ENCODE measurements at regions not wholly inside any gene's neighbourhood (a gene's known extent, or its start where the extent isn't known, plus 50 kb on each side); places are given as distances from the start of the nearest gene placed in this dataset.

DNA sequence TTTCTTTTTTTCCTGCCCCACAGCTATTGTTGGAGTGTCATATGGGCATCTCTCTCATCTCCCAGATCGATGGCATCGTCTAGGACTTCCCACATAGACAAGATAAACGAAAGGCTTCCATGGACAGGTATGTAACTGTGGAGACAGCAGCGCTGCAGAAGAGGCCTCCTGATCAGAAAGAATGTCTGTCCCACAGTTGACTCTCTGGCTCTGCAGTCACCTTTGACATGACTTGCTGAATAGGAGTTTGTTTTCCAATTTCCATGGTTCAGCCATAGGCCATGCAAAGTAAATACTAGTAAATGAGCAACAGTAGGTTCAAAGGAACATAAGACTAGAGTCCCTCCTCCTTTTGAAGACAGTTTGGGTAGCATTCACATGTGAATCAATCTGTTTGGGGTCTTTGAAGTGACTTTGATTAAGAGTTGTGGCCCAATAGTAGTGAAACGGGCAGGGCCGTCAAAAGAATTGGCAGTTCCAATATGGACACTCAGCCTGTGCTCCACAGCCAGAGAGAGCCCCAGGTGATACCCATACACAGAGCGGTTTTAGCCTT is 134.7 kb upstream of the IFNGR1 start:
- no peak for DNase-seq (ENCODE audit: low spot score)

DNA sequence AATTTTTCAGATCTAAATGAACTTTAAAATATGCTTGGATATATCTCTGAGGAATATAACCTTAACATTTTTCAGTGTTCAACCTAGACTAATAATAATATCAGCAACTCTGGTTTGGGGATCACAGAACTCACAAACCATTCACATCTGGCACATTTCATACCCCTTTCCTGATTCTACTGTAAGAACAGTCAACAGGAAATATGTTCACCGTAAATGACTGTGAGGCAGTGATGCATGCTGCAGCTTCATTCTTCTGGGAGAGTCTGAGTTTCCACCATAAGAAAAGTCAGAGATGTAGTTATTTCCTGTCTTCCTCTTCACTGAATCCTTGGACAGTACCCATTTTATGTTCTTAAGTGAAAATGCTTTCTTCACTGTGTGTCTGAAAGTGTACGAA is 134.2 kb upstream of the IFNGR1 start:
- DNase-seq (ENCODE audit: low spot score) = no peak

DNA sequence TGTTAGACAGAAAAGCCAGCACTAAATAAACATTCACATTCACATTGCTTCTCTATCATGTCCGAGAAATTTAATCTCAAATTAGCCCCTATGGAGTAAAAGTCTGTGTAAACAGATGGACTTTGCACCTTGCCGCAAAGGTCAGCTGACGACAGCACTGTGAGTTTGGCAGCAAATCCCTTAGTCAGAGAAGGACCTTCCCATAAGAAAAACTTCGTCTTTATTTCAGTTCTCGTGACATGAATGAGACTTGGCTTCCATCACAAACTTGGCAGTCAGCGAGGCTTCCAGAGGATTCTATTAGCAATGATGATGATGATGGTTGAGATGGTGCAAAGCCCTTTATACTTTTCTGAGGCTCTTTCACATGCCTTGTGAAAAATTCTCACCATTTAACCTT is 133.7 kb upstream of the IFNGR1 start:
- no peak for DNase-seq (ENCODE audit: low spot score)

DNA sequence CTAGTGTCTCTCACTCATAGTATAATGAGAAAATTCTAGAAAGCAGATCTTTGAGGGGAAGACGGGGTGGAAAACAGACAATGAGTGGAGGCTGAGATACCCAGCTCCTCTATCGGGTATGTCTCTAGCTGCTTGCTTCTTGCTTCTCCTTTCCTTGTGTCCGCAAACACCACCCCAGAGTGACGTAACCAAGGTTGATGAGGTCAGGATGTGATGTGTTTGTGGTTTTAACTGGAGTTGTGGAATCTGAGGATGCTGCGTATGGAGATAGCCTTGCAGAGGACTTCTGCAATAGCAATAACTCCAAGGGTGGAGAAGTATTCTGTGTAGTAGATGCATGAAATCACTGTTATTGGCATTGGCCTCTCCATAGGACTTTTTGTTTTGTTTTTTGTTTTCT is 132.7 kb upstream of the IFNGR1 start:
- DNase-seq (ENCODE audit: low spot score) = no peak

DNA sequence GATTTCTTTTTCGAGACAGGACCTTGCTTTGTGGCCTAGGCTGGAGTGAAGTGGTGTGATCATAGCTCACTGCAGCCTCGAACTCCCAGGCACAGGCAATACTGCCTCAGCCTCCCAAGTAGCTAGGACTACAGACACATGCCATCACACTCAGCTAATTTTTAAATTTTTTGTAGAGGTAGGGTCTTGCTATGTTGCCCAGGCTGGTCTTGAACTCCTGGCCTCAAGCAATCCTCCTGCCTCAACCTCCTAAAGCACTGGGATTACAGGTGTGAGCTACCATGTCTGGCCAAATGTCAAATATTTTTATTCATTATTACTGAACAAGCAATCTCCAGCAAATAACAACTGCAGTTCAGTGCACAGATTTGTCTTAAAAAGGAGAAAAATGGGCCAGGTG is 131.7 kb upstream of the IFNGR1 start:
- DNase-seq (ENCODE audit: low spot score) = no peak

DNA sequence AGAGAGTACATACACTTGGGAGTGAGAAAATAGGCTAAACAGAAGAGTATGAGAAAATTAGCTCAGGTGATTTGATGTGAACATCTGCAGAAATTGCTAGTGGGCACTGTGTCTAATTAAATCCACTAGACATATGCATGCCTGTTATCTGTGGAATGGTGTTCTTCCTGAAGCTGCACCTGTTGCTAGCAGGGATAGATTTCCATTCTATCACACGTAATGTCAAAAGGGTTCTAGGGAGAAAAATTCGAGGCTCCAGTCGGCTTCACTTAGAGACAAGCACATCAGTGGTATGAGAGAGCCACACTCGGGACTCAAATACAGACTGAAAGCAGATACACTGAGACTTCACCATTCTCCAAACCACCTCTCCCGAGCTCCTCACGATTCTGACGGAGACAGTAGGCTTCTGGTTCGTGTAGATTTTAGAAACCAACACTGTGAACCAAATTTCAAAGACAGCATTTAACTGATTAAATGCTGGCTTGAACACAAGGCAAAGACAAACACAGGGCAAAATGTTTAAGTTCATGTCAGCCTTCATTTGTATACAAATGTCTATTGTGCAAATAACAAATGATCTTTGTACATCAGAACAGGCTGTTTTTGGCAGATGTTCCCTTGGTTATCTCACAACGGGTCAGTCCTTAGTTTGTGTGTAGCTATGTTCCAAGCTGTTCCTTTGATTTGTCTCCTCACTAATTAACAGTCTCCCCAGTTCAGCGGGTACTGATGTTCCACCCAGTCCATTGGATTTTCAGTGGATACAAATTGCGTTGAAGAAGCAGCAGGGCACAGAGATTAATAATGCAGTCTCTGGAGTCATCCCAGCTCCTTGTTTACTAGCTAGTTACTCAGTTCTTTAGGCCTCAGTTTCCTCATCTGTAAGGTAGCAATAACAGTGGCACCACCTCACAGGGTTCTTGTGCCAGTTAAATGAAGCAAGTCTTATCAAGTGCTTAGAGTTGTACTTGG is 131.0 kb upstream of the IFNGR1 start:
- no peak for DNase-seq (ENCODE audit: low spot score)

DNA sequence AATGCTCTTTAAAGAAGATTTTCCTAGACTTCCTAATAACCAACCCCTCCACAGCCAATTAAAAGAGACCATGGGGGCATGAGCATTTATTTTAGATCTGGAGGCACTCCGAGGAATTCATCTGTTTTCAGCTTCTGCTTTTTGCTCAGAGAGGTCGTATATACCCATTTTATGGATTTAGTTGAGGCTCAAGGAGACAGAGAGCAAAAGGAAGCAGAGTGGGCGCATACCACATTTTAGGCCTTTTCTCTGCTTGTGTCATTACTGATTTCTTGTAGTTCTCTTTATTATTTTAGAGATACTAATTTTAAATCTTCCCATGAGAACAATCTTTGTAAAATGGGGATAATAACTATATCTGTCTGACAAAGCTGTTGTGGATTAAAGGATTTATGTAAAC is 129.6 kb upstream of the IFNGR1 start:
- no peak for DNase-seq (ENCODE audit: low spot score)

DNA sequence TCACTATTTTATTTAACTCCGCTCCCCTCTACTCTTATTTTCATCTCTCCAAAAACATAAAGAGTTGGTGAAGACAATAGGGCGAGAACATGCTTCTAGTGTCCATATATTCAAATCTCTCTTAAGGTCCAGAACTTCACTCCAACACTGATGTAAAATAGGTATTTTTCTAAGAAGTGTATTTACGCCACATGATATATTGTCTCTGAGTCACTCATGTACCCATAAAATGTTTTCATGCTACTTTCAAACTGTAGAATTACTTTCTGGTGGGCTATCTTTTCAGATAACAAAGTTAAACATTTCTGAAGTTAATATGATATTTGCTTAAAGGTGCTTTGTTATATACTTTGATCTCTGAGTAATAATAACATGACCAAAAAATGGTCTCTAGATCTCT is 124.1 kb upstream of the IFNGR1 start:
- no peak for DNase-seq (ENCODE audit: low spot score)

DNA sequence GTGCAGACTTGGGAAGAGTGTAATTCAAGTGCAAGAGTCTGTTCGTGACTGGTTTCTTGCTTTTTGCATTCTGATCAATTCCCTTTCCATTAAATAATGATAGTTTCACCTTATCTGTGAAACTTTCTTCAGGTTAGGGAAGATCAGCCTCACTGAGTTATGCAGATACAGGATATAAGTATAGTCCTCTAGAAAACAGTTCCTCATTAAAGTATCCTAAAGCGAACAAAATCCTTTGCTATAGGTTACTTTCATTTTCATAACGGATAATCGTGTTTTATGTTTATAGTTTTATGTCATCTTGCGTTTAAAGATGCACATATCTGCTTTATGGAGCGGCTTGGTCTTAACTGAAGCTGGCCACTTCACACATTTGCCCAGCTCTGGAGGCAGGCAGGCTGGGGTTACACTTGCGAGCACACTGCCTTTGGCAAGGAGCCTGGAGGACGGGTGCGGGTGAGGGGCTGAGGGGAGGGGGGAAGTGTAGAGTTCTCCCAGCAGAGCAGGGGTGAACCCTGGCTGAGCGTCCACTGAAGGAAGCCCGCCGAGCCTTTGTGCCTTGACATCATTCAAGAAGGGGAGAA is 123.5 kb upstream of the IFNGR1 start:
- DNase-seq (ENCODE audit: low spot score) = no peak

DNA sequence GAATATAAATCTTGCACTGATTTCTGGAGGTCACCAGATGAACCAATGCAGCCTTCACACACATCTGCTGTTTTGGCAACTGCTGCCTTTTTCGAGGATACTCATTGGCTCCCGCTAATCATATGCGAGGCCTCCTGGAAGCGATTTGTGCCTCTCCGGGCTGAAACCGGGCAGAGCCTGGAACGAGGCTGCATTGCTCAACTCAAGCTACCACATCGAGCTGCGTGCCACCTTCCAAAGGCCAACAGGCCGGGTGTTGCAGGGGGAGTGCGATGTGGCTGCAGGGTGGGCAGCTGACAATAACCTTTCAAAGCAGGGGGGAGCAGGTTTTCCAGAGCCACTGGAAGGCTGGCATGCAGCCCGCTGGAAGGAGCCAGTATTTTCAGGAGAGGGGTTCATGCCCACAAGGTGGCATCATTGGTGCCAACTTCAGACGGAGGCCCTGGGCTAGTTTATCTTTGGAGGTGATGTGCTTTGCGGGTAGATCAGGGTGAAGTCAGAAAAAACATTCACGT is 122.6 kb upstream of the IFNGR1 start:
- DNase-seq (ENCODE audit: low spot score) = peak; percentile 36

DNA sequence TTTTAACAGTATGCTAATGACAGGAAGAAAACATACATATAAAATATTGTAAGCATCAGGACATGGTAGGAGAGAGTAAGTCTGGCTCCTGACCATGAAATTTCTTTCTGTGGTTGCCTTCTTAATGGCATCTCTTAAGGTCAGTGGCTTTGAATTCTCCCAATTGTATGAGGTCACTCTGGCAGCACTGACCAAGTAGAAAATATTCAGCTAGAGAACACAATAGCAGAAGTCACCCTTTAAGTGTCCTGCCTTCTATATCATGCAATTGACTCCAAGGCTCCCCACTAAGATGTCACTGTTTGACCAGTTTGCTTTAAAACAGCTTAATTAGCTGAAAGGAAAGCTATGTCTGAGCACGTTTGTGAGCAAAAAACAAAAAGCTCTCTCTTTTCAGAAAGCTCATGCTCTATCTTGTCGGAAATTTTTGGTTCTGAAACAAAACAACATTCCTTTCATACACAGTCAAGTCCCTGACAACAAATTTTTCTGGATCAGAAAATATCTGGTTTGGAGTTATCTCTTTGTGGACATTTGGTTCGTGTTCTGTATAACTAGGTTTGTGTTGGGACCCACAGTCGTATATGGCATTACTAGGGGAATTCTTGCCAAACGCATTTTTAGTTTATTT is 120.9 kb upstream of the IFNGR1 start:
- DNase-seq (ENCODE audit: low spot score) = peak; percentile 38

DNA sequence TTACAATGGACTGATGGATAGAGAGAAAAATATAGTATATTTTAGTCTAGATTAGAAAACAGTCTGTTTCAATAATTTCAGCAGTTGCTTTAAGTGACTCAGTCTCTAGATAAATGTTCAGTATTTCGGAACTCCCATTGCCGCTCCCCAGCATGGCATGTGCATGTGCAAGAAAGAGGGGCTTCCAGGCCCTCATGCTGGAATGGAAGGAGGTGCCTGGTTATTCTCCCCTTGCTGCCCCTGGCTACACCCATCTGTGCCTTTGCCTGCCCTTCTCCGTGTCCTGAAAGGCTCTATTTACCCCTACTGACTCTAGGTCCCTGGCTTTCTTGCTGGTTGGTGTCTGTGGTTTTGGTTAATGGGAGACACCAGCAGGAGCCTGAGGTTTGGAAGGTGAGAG is 115.7 kb upstream of the IFNGR1 start:
- DNase-seq (ENCODE audit: low spot score) = no peak

DNA sequence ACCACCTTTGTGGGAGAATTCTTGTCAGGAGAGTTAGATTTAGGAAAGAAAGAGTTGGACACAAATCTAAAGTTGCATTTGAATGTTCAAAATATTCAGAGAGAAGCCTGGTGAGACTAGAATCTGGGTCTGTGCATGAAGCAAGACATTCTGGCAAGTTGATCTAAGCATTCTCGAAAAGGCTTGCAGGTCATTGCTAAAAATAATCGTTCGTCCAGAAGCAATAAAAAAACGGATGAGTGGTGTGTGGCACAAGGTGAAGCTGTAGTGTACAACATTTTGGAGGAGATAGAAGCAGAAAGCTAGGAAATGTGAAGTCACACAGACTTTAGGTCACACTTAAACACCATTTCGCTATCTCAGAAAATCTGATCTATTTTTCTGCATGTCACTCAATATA is 114.9 kb upstream of the IFNGR1 start:
- no peak for DNase-seq (ENCODE audit: low spot score)

DNA sequence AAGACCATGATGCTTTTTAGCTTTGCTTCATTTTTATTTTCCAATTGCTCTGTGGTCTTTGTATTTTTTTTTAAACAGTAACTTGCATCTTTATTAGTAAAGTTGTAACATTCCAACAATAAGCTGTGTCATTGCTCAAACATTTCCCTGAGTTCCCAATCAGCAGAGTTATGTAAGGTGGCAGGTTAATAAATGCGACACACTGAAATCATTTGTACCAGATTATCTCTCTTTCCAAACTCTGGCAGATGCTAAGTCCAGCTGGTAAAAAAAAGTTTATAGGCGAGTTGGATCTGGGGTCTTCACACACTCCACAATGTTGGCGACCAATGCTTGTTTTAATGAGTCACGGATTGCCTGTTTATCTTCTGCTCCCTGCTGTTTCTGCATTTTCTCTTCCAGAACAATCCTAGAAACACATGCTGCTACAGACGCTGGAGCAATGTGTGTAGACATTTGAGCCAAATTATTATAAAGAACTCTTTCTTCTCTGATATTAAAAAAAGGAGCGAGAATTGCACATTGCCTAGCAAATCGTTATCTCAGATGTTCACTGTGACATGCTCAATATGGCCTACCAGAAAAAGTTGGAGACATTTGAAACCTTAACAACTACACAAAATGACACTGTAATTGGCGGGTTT is 113.6 kb upstream of the IFNGR1 start:
- DNase-seq (ENCODE audit: low spot score) = no peak

DNA sequence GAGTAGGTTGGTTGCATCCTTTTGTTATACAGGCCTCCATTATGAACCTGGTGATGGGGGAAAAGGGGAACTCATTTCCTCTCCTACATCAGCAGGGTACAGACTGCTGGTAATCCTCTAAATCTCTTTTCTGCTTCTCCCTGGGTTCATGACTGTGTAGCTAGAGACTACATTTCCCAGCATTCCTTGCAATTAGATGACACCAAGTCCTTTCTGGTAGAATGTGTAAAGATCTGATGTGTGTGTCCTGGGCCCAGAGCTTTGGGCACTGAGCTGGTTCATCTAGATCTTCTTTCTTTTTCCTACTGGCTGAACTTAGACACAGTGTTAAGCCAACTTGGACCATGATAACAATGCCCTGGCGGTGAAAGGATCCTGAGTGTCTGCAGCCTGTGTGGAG is 104.7 kb upstream of the IFNGR1 start:
- DNase-seq (ENCODE audit: low spot score) = no peak

DNA sequence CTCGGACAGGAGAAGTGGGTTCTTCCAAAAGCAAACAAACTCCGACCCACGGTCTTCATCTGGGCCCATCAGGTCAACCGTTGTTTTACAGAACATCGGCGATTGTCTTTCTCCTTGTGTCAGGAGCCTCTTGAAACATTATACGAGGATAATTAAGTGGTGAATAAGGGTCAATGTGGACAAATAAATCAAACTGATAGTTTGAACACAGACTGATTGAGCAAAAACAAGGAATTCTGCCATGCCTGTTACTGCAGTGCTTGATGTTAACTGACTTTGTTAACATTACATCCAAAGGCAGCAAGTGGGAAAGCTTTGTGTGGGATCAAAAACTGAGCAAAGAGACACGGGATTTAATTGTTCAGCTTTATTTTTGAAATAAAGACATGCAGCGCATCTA is 101.1 kb upstream of the IFNGR1 start:
- DNase-seq (ENCODE audit: low spot score) = no peak

DNA sequence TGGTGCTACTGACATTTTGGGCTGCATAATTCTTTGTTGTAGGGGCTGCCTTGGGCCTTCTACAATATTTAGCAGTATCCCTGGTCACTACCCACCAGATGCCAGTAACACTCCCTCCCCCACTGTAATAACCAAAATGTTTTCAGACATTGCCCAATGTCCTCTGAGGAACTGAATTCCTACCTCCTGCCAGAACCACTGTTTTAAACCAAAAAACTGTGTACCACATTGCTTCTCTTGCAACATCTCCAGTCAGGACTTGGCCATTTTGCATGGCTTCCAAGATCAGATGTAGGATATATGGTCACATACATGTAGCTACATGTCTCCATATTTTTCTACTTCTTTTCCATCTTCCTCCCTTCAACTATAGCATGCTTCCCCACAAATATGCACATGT is 97.4 kb upstream of the IFNGR1 start:
- no peak for DNase-seq (ENCODE audit: low spot score)

DNA sequence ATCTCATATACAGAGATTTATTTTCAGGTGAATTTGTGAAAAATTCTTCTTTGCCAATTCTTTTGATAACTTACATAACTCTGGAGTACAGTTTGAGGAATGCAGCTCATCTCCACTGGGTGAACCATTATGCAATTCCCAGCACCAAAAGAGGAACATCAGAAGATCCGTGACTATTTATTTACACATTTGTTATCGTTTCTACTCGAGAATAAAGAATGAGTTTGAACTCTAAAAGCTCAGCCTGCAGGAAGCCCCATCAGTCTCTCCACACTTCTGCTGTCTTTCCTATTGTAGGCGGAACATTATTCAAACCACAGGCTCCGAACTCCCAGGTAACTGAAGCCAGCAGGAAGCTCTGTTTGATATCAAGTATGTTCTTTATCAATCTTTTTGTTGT is 95.9 kb upstream of the IFNGR1 start:
- no peak for DNase-seq (ENCODE audit: low spot score)

DNA sequence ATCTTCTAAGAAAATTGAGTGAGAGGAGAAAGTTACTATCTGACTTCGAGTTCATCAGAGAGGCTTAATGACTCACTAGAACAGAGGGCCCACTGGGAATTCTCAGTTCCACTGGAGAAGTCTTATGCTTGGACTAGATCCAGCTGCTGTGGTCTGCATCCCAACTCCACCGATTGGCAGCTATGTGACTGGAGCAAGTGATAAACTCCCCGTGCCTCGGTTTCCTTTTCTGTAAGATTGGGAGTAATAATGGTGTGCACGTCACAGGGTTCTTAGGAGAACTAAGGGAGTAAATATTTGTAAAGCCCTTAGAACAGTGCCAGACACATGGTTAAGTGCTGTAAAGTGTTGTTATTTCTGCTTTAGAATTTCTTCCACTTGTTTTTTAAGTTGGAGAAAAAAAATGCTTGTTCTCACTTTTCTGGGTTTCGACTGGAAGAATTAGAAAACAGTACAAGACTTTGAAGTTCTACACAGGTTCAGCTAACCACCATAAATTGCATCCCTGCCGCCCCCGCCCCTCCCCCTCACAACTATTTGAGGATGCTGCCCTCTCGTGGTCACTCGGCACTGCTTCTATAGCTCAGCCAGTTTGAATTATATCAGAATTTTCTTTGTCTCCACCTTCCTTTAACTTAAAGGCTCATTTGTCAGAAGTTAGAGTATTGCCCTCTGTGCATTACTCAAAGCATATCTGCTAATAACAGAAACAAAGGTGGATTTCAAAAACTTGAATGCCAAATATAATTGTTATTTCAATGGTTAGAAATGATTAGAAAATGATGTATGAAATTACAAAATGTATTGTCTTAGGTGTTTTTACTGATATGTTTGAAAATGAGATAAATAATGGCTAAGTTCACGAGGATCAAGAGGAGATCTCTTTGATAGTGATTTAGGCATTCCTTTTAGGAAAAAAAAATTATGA is 95.0 kb upstream of the IFNGR1 start:
- peak; percentile 67 for DNase-seq (ENCODE audit: low spot score)

DNA sequence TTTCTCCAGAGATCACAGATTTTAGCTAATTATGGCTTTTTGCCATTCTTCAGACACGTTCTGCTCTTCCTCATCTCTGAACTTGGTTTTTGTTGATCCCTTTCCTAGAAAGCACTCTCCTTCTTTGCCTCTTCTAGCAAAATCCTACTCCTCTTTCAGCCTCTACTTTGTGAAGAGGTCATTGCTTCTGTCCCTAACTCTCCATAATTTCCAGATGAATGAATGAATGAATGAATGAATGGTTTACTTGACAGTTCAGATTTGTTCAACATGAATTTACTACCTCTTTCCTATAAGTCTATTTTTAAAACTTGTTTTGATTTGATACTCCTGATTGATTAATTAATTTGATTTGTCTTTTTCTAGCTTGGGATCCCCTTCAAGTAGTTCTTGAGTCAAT is 94.0 kb upstream of the IFNGR1 start:
- DNase-seq (ENCODE audit: low spot score) = no peak

DNA sequence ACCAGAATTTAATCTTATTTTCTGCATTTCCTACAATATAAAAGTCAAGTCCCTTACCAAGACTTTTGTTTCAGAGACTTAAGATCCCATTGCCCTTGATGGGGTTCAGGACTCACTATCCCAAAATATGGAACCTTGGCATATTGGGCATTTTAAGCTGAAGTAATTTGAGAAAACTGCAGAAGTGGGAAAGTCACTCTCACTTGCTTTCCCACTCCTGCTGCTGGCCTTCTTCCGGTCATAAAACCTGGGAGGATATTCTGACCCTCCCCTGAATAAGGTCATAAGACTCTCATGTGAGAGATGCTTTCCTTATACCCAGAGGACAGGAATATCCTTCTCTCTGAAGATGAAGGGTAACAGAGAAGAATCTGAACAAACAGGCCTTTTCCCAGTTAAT is 92.8 kb upstream of the IFNGR1 start:
- DNase-seq (ENCODE audit: low spot score) = peak; percentile 18
